ENCODE measurements at regions not wholly inside any gene's neighbourhood (a gene's known extent, or its start where the extent isn't known, plus 50 kb on each side); places are given as distances from the start of the nearest gene placed in this dataset.

DNA sequence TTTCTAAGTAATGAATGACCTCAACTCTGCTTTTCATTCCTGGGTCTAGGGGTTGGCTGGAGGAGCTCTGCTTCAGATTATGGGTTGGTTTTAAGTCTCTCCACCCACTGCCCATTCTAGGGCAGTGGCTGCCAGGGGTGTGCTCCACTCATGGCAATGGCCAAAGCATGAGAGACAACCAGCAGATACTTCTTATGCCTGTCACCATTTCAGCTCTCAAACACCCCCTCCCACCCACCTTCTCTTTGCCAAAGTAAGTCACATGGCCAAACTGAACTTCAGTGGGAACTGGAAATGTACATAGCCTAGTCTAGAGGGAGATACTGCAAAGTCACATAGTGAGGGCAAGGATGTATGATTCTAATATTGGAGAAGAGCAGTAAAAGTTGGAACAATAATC is 285.3 kb downstream of the RPLP1 start:
- TF ChIP-seq, protein P1, sequence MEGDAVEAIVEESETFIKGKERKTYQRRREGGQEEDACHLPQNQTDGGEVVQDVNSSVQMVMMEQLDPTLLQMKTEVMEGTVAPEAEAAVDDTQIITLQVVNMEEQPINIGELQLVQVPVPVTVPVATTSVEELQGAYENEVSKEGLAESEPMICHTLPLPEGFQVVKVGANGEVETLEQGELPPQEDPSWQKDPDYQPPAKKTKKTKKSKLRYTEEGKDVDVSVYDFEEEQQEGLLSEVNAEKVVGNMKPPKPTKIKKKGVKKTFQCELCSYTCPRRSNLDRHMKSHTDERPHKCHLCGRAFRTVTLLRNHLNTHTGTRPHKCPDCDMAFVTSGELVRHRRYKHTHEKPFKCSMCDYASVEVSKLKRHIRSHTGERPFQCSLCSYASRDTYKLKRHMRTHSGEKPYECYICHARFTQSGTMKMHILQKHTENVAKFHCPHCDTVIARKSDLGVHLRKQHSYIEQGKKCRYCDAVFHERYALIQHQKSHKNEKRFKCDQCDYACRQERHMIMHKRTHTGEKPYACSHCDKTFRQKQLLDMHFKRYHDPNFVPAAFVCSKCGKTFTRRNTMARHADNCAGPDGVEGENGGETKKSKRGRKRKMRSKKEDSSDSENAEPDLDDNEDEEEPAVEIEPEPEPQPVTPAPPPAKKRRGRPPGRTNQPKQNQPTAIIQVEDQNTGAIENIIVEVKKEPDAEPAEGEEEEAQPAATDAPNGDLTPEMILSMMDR (IDR thresholded peaks at IDR 0.05) = no peak
- TF ChIP-seq POLR2A (IDR thresholded peaks at IDR 0.05) (no peak), POLR2AphosphoS5 (IDR thresholded peaks at IDR 0.05) (no peak)
